OCI-LY1 (cell line): ENCODE measurements at regions not wholly inside any gene's neighbourhood (a gene's known extent, or its start where the extent isn't known, plus 50 kb on each side); places are given as distances from the start of the nearest gene placed in this dataset.

Experiments used
- H2AFZ ChIP-seq: fragments of 200-600 bp; sonication (generic), shearing (Covaris generic); 2 replicates; pipeline ENCODE4 v1.6.0; 2014; ENCODE audit warnings: antibody characterized with exemption, mild to moderate bottlenecking, low read length
- H3F3A ChIP-seq: fragments of 200-600 bp; sonication (generic), shearing (Covaris generic); 2 replicates; pipeline ENCODE4 v1.6.0; 2014; ENCODE audit warnings: mild to moderate bottlenecking, antibody characterized with exemption, low read length, moderate library complexity; ENCODE audit not compliant: insufficient read depth
- H3K27ac ChIP-seq: fragments of 200-600 bp; sonication (generic); 2 replicates; pipeline ENCODE4 v1.5.1; 2014; ENCODE audit warnings: low read length, mixed run types, mild to moderate bottlenecking, low read depth; ENCODE audit not compliant: poor library complexity, severe bottlenecking
- H3K27me3 ChIP-seq: fragments of 200-600 bp; sonication (generic); 2 replicates; pipeline ENCODE4 v1.6.0; 2014; ENCODE audit warnings: antibody characterized with exemption, mild to moderate bottlenecking, low read length, moderate library complexity; ENCODE audit not compliant: insufficient read depth
- H3K36me3 ChIP-seq: fragments of 200-600 bp; sonication (generic); 2 replicates; pipeline ENCODE4 v1.6.1; 2014; ENCODE audit warnings: mild to moderate bottlenecking, antibody characterized with exemption, low read length, moderate library complexity, mixed read lengths; ENCODE audit not compliant: insufficient read depth
- H3K4me1 ChIP-seq: fragments of 200-600 bp; sonication (generic); 2 replicates; pipeline ENCODE4 v1.5.1; 2014; ENCODE audit warnings: mild to moderate bottlenecking, low read length, moderate library complexity; ENCODE audit not compliant: insufficient read depth, severe bottlenecking
- H3K4me2 ChIP-seq: fragments of 200-600 bp; sonication (generic), shearing (Covaris generic); 2 replicates; pipeline ENCODE4 v1.6.1; 2014; ENCODE audit warnings: low read length
- H3K4me3 ChIP-seq: fragments of 200-600 bp; sonication (generic); 2 replicates; pipeline ENCODE4 v1.5.1; 2014; ENCODE audit warnings: low read length, low read depth, mild to moderate bottlenecking, mixed read lengths; ENCODE audit not compliant: poor library complexity, severe bottlenecking
- H3K79me2 ChIP-seq: fragments of 200-600 bp; shearing (Covaris generic); 2 replicates; pipeline ENCODE4 v1.6.1; 2016; ENCODE audit warnings: mixed run types, low read length, mixed read lengths; ENCODE audit not compliant: insufficient read depth
- H3K9ac ChIP-seq: fragments of 200-600 bp; sonication (generic), shearing (Covaris generic); 2 replicates; pipeline ENCODE4 v1.6.1; 2014; ENCODE audit warnings: mild to moderate bottlenecking, low read length, mixed read lengths
- H3K9me2 ChIP-seq: fragments of 200-600 bp; sonication (generic), shearing (Covaris generic); 2 replicates; pipeline ENCODE4 v1.6.1; 2014; ENCODE audit warnings: low read depth, mild to moderate bottlenecking, low read length, mixed read lengths
- H3K9me3 ChIP-seq: fragments of 200-600 bp; shearing (Covaris generic); 2 replicates; pipeline ENCODE4 v1.6.1; 2014; ENCODE audit warnings: low read length, mixed read lengths
- H4K20me1 ChIP-seq: fragments of 200-600 bp; sonication (generic), shearing (Covaris generic); 2 replicates; pipeline ENCODE4 v1.6.0; 2016; ENCODE audit warnings: mild to moderate bottlenecking, low read length; ENCODE audit not compliant: insufficient read depth
- CTCF ChIP-seq: fragments of 200-600 bp; sonication (generic), shearing (Covaris generic); IDR thresholded peaks from 2 replicates; pipeline ENCODE4 v1.5.1; 2017; ENCODE audit warnings: mild to moderate bottlenecking, antibody characterized with exemption, low read length, moderate library complexity, mixed read lengths
- EZH2 ChIP-seq: fragments of 200-600 bp; sonication (generic), shearing (Covaris generic); IDR thresholded peaks from 2 replicates; pipeline ENCODE4 v1.8.0; 2017; ENCODE audit warnings: borderline replicate concordance, mixed run types, mild to moderate bottlenecking, antibody characterized with exemption, low read length, moderate library complexity, mixed read lengths

GRCh38 chr12:77481687-77482086 lies 349.0 kb upstream of the NAV3 start:
- no peaks in the 10 kb centered on the region for H3K79me2 ChIP-seq
- no peak overlapping the region for H3K9ac ChIP-seq
- no peak overlapping the region for H2AFZ ChIP-seq
- TF ChIP-seq CTCF (no peak), EZH2 (no peak)
- H3K4me2 ChIP-seq = no peak overlapping the region
- H3K36me3 ChIP-seq = no peaks in the 10 kb centered on the region
- no peak overlapping the region for H3K27ac ChIP-seq
- no peaks in the 10 kb centered on the region for H3K4me1 ChIP-seq
- no peaks in the 10 kb centered on the region for H3K9me3 ChIP-seq
- H3K4me3 ChIP-seq = no peak overlapping the region
- H3K9me2 ChIP-seq = no peaks in the 10 kb centered on the region
- no peaks in the 10 kb centered on the region for H3K27me3 ChIP-seq
- H3F3A ChIP-seq = no peaks in the 10 kb centered on the region
- no peaks in the 10 kb centered on the region; the same call in 1 of the 2 replicates for H4K20me1 ChIP-seq

GRCh38 chr12:77477907-77478533 lies 352.7 kb upstream of the NAV3 start:
- H3K4me3 ChIP-seq = no peak overlapping the region
- H3K79me2 ChIP-seq = no peaks in the 10 kb centered on the region
- H4K20me1 ChIP-seq = no peaks in the 10 kb centered on the region; the same call in 1 of the 2 replicates
- no peaks in the 10 kb centered on the region for H3K9me2 ChIP-seq
- no peaks in the 10 kb centered on the region for H3K9me3 ChIP-seq
- no peaks in the 10 kb centered on the region for H3K36me3 ChIP-seq
- no peaks in the 10 kb centered on the region for H3F3A ChIP-seq
- H3K27me3 ChIP-seq = no peaks in the 10 kb centered on the region
- no peaks in the 10 kb centered on the region for H3K4me1 ChIP-seq
- TF ChIP-seq CTCF (no peak), EZH2 (no peak)
- H3K27ac ChIP-seq = no peak overlapping the region
- no peak overlapping the region for H2AFZ ChIP-seq
- H3K9ac ChIP-seq = no peak overlapping the region
- H3K4me2 ChIP-seq = no peak overlapping the region

- H3K36me3 ChIP-seq = no peaks in the 10 kb centered on the region
- no peak overlapping the region for H3K9ac ChIP-seq
- H3K9me3 ChIP-seq = no peaks in the 10 kb centered on the region
- no peaks in the 10 kb centered on the region for H3K79me2 ChIP-seq
- no peak overlapping the region for H2AFZ ChIP-seq
- TF ChIP-seq CTCF (no peak), EZH2 (no peak)
- H3K4me2 ChIP-seq = no peak overlapping the region
- H3F3A ChIP-seq = no peaks in the 10 kb centered on the region
- H3K27me3 ChIP-seq = no peaks in the 10 kb centered on the region
- no peaks in the 10 kb centered on the region for H3K4me1 ChIP-seq
- H3K27ac ChIP-seq = no peak overlapping the region
- H4K20me1 ChIP-seq = no peaks in the 10 kb centered on the region
- no peak overlapping the region for H3K4me3 ChIP-seq
- H3K9me2 ChIP-seq = no peaks in the 10 kb centered on the region
Observed at GRCh38 chr12:77471801-77472200, 358.9 kb upstream of the NAV3 start.
